HG03103 (cell line): ENCODE measurements at regions not wholly inside any gene's neighbourhood (a gene's known extent, or its start where the extent isn't known, plus 50 kb on each side); places are given as distances from the start of the nearest gene placed in this dataset.
"Not testable (repeated sequence)": the region's sequence is repeated elsewhere in the genome, so short reads cannot be mapped to it uniquely, and the experiment has no call there.

Experiments used
- ATAC-seq: cut with Tn5 transposase; IDR thresholded peaks from one replicate; pipeline ENCODE4 v1.9.1; 2021; ENCODE audit warnings: low read depth; ENCODE audit not compliant: unreplicated experiment

GRCh38 chr2:129565551-129566109, 413.8 kb upstream of the RAB6C start:
- no peak for ATAC-seq

- ATAC-seq, result not testable (repeated sequence)
Measured at GRCh38 chr2:129570812-129571211, 408.7 kb upstream of the RAB6C start.

DNA sequence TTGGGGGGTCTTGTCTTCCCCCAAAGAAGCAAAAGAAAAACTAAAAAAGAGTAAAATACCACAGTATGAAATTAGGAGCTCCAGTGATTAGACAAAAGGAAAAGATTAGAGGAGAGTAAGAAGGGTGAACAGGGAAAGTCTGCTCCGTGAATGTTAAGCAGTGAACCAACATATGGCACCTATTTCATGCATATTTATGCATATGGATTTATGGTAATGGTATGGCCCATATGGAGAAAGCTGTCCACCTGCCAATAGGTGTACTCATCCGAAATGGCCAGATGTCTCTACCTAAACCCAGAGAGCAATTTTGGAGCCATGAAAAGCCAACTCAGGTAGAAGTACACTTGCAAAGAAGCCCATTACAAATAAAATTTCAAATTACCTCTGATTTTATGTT, 404.0 kb upstream of the RAB6C start:
- no peak for ATAC-seq

GRCh38 chr2:129575880-129576279, 403.6 kb upstream of the RAB6C start:
- no peak for ATAC-seq

DNA sequence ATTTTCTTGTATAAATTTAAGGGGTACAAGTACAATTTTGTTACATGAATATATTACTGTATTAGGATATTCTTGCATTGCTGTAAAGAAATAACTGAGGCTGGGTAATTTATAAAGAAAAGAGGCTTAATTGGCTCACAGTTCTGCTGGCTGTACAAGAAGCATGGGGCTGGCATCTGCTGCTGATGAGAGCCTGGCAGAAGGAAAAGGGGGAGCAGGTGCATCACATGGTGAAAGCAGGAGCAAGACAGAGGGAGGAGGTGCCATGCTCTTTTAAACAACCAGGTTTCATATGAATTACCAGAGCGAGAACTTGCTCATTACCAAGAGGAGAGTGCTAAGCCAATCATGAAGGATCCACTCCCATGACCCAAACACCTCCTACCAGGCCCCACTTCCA, 399.5 kb upstream of the RAB6C start:
- ATAC-seq, result no peak

GRCh38 chr2:129585760-129586159, 393.7 kb upstream of the RAB6C start:
- ATAC-seq, result no peak

DNA sequence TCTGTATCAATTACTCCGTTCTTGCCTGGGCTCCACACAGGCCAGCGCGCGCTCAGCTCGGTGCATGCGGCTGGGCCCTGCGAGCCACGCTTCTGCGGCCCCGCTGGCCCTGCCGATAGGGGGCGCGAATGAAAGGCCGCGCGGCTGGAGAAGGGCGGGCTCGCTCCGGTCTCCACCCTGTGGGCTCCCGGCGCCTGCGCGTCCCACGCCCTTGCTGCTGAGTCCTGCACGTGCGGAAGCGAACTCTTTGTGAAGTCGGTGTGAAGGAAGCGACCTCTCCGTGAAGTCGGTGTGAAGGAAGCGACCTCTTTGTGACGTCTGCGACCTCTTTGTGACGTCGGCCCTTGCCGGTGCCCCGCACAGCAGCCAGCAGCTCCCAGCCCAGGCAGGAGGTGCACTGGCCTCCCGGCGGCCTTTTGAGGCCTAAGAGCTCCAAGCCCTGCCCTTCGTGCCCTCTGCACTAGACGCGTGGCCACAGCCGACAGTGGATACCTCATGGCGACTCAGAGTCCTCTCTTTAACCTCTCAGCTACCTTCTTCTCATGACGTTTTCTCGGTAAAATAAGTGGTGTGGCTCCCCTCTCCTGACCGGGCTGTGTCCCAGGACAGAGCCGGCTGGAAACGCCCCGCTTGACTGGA, 391.9 kb upstream of the RAB6C start:
- ATAC-seq, result no peak

- no peak for ATAC-seq
Measured at GRCh38 chr2:129604560-129604959, 374.9 kb upstream of the RAB6C start.

DNA sequence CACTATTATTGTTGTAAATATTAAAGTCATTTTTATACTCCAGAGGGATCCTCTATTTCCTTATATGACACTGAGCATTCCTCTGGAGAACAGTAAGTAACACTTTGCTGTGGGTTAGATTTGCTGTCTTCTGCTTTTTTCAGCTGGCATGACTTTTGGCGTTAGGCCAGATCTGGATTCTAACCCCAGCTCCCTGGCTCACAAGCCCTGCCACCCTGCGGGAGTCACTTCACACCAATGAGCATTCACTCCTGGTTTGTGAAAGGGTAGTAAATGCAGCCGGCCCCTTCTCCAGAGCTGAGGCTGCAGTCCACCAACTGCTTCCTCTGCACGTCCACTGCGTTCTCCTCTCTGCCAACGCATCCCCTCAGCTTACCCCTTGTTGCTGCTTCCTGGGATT, 373.8 kb upstream of the RAB6C start:
- ATAC-seq, result no peak

DNA sequence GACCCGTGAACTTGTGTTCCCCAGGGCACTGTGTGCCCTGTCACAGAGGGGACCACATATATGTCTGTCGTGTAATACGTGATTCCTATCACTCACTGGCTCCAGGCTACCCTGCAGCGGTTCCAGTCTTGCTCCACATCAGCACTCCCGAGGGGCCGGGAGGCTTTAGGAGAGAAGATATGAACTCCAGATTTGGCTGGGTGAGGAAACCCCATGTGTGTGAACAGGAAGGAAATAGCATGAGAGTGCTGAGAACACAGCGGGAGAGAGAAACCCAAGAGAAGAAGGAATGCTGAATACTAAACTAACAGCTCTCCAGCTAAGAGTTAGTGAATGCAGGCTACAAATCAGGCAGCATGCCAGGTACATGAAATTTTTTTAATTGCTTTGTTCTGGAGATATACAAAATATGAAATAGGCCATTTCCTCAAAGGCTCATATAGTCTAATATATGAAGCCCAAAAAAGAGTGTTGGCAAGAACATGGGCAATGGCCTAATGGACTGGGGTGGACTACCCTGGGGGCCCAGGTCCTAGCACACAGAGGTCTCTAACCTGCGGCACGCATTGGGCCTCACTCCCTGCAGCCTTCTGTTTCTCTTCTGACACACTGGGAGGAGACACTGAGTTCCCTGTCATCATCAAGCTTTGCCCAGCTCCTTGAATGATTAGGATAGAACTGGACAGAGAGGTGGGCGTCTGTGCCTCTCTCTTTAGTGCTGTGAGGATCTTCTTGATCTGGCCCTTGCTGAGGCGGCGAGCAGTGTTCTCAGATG, 372.8 kb upstream of the RAB6C start:
- no peak for ATAC-seq

- ATAC-seq, result no peak
Measured at GRCh38 chr2:129609224-129609623, 370.2 kb upstream of the RAB6C start.

GRCh38 chr2:129610766-129611165, 368.7 kb upstream of the RAB6C start:
- ATAC-seq, result no peak

DNA sequence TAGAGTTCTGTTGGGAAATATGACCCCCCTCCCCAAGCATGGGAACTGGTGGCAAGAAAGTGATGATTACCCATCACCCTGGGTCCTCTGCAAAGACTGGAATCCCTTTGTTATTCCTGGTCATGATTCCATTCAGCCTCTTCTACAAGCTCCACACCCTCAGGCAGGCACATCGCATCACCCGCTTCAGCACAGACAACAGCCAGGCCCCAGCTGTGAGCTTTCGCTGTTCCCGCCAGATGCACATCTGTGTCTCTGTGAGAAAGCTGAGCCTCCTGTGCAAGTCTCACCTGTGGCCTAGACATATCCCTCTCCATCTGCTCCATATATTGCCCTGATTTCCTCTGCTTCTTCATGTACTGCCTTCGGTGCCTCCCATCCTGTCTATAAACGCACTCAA, 368.0 kb upstream of the RAB6C start:
- ATAC-seq, result no peak

- no peak for ATAC-seq
Measured at GRCh38 chr2:129619471-129619870, 360.0 kb upstream of the RAB6C start.

DNA sequence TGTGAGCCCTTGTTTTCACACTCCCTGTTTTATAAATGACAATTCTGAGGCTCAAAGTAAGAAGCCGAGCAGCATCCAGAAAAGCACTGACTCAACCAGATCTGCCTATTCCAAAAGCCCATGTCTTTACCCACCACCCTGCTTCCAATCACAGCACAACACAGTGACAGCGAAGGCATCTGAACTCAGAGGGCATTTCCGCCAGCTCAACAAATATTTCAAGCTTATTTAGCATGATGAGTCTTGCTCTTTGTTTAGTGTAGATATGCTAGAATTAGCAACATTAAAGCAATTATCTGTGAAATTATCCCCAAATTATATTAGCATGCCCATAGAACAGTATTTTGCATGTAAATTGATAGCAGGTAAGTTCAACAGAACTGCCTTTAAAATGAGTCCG, 359.1 kb upstream of the RAB6C start:
- ATAC-seq, result no peak

- no peak for ATAC-seq
Measured at GRCh38 chr2:129623783-129624182, 355.7 kb upstream of the RAB6C start.

DNA sequence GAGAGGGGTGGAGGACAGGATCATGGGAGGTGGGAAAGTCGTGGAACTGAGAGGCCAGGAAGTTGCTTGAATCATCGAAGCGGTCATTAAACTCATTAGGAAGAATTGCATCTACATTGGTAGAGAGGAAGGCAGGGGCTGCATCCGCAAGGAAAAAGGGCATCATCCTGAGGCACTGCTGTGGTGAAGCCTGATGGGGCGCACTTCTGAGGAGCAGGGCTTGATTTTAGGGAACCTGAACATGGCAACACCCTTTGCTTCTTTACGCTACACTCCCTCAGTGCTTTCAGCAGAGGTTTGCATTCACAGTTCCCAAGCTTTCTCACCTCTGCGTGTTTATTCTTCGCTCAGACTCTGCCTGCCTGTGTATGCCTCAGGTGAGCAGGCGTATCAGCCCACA, 352.0 kb upstream of the RAB6C start:
- ATAC-seq, result no peak

DNA sequence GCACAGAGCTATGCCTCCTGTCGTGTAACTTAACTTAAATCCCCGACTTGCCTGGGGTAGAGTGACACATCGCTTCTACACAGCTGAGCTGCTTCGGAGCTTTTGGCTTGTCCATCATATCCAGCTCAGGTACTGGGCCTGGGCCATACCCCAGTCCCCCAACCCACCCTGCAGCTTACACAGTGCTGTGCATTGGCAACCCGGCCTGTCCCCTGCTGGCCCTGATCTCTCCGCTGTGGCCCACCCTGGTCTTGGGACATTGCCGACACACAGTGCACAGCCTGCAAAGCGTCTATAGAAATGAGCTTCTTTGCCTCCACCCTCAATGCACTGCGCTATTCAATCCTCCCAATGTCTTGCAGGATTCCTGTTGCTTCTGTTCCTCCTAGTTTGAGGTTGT, 342.8 kb upstream of the RAB6C start:
- no peak for ATAC-seq

DNA sequence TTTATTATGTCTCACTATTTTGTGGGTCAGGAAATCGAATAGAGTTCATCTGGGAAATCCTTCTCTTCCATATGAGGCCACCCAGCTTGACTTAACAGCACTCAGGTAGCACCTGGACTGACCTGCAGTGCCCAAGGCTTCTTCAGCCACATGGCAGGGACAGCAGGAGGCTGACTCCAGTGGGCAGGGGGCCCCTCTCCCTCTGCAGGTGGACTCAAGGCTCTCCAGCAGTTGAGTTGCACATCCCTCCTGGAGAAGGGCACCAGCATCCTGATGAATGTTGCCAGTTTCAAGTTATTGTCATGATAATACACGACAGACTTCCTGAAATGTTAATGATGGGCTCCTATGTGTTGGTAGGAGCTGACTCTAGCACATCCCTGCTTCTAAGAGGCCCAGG, 338.1 kb upstream of the RAB6C start:
- no peak for ATAC-seq

GRCh38 chr2:129642526-129643043, 336.9 kb upstream of the RAB6C start:
- ATAC-seq, result no peak

DNA sequence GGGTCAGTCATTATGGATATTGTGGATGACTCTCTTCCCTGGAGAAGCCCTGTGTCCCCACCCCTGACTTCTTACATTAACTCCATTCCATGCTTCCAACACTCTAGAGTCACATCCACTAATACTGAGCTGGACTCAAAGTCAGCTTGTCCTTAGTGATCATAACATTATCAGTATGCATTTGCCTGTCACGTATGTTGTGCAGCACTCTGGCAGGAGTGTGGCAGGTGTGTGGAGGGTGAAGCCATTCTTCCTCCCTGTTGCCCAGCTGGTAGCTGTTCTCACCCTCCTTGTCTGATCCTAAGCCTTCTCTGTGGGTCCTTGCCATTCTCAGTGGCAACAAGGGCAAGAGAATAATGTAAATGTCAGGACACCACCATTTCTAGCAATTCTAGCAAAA, 334.1 kb upstream of the RAB6C start:
- no peak for ATAC-seq

- no peak for ATAC-seq
Measured at GRCh38 chr2:129646107-129646506, 333.4 kb upstream of the RAB6C start.
